ENCODE measurements at regions not wholly inside any gene's neighbourhood (a gene's known extent, or its start where the extent isn't known, plus 50 kb on each side); places are given as distances from the start of the nearest gene placed in this dataset.

GRCh38 chr5:17890501-17890900 lies 256.2 kb downstream of the TAF11L14 start:
- no peak overlapping the region for H3K4me3 ChIP-seq (ENCODE audit: low read depth, low read length)
- in situ Hi-C loops (cut with HindIII; ENCODE audit: low pct_ligation_motif_present, low sequenced_read_pairs) = no loop called here
- no peaks in the 10 kb centered on the region for H3K36me3 ChIP-seq (replicated peaks)
- H3K27me3 ChIP-seq (replicated peaks) = no peaks in the 10 kb centered on the region
- DNase-seq = no peak
- no peak overlapping the region for H3K27ac ChIP-seq
- TF ChIP-seq, protein P1, sequence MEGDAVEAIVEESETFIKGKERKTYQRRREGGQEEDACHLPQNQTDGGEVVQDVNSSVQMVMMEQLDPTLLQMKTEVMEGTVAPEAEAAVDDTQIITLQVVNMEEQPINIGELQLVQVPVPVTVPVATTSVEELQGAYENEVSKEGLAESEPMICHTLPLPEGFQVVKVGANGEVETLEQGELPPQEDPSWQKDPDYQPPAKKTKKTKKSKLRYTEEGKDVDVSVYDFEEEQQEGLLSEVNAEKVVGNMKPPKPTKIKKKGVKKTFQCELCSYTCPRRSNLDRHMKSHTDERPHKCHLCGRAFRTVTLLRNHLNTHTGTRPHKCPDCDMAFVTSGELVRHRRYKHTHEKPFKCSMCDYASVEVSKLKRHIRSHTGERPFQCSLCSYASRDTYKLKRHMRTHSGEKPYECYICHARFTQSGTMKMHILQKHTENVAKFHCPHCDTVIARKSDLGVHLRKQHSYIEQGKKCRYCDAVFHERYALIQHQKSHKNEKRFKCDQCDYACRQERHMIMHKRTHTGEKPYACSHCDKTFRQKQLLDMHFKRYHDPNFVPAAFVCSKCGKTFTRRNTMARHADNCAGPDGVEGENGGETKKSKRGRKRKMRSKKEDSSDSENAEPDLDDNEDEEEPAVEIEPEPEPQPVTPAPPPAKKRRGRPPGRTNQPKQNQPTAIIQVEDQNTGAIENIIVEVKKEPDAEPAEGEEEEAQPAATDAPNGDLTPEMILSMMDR (IDR thresholded peaks at IDR 0.05; ENCODE audit: low read depth, low read length, missing control alignments) = no peak

DNA sequence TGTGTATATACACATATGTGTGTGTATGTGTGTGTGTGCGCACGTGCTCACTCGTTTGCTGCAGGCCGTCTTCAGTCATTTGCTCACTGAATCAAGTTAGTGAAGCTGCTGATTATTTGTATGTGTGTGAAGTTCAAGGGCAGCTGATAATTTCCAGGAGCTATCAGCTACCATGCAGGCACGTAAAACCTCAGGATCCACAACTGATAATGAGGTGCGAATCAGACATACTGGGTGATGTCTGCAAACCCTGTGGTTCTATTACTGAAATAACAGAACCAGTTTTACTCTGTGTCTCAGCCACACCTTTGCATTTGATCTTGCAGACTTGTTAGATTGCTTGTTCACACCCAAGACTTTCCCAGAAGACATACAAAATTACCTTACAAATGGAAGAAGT lies 257.6 kb downstream of the TAF11L14 start:
- TF ChIP-seq, protein P1 (IDR thresholded peaks at IDR 0.05; ENCODE audit: low read depth, low read length, missing control alignments) = no peak
- Histone ChIP-seq H3K27ac (no peak overlapping the region), H3K36me3 (replicated peaks) (no peaks in the 10 kb centered on the region), H3K4me3 (ENCODE audit: low read depth, low read length) (no peak overlapping the region), H3K27me3 (replicated peaks) (no peaks in the 10 kb centered on the region)
- no peak for DNase-seq
- in situ Hi-C loops (cut with HindIII; ENCODE audit: low pct_ligation_motif_present, low sequenced_read_pairs) = no loop called here

GRCh38 chr5:17893026-17893635 lies 258.9 kb downstream of the TAF11L14 start:
- DNase-seq = no peak
- no peak overlapping the region for H3K27ac ChIP-seq
- H3K27me3 ChIP-seq (replicated peaks) = no peaks in the 10 kb centered on the region
- in situ Hi-C loops (cut with HindIII; ENCODE audit: low pct_ligation_motif_present, low sequenced_read_pairs) = no loop called here
- no peak overlapping the region for H3K4me3 ChIP-seq (ENCODE audit: low read depth, low read length)
- H3K36me3 ChIP-seq (replicated peaks) = no peaks in the 10 kb centered on the region
- TF ChIP-seq, protein P1 (IDR thresholded peaks at IDR 0.05; ENCODE audit: low read depth, low read length, missing control alignments) = no peak

GRCh38 chr5:17895288-17896033 lies 261.2 kb downstream of the TAF11L14 start:
- in situ Hi-C loops (cut with HindIII; ENCODE audit: low pct_ligation_motif_present, low sequenced_read_pairs) = no loop called here
- no peak for DNase-seq

GRCh38 chr5:17896605-17897004 lies 262.3 kb downstream of the TAF11L14 start:
- in situ Hi-C loops (cut with HindIII; ENCODE audit: low pct_ligation_motif_present, low sequenced_read_pairs) = no loop called here
- TF ChIP-seq, protein P1 (IDR thresholded peaks at IDR 0.05; ENCODE audit: low read depth, low read length, missing control alignments) = no peak
- Histone ChIP-seq H3K36me3 (replicated peaks) (no peaks in the 10 kb centered on the region), H3K27ac (no peak overlapping the region), H3K4me3 (ENCODE audit: low read depth, low read length) (no peak overlapping the region), H3K27me3 (replicated peaks) (no peaks in the 10 kb centered on the region)
- DNase-seq = no peak

More at GRCh38 chr5:17895288-17896033, 261.2 kb downstream of the TAF11L14 start:
- TF ChIP-seq, protein P1 (IDR thresholded peaks at IDR 0.05; ENCODE audit: low read depth, low read length, missing control alignments) = no peak
- no peak overlapping the region for H3K4me3 ChIP-seq (ENCODE audit: low read depth, low read length)
- H3K27ac ChIP-seq = no peak overlapping the region
- H3K27me3 ChIP-seq (replicated peaks) = no peaks in the 10 kb centered on the region
- no peaks in the 10 kb centered on the region for H3K36me3 ChIP-seq (replicated peaks)
